HepG2 (cell line): ENCODE measurements at regions not wholly inside any gene's neighbourhood (a gene's known extent, or its start where the extent isn't known, plus 50 kb on each side); places are given as distances from the start of the nearest gene placed in this dataset.

Source experiments
- ATAC-seq: fragments of 200-7000 bp; cut with Tn5 transposase; 3 replicates; pipeline ENCODE4 v1.9.1; 2020; ENCODE audit warnings: mild to moderate bottlenecking, moderate library complexity
- BruUV-seq: library from RNA; stranded (reverse); fragments of 400-500 nt; replicated peaks from 2 replicates; lab custom pipeline; 2021; lab: Mats Ljungman, UMichigan
- CTCF ChIA-PET: fragments of 300-600 bp; formaldehyde crosslinking; extraction: SDS; loops from one replicate; lab custom pipeline; 2021; ENCODE audit warnings: low total read pairs, inconsistent platforms, low intra/inter-chr PET ratio; lab: Yijun Ruan, JAX
- POLR2A ChIA-PET: fragments of 350-600 bp; sonication (Branson Sonifier 250); formaldehyde crosslinking; loops from one replicate; lab custom pipeline; 2020; ENCODE audit warnings: antibody characterized with exemption, inconsistent platforms; lab: Yijun Ruan, JAX
- DNase-seq: peaks from one replicate; pipeline ENCODE4 v3.0.0-alpha.2; 2015; ENCODE audit warnings: low spot score
- FAIRE-seq: peaks from 3 replicates; lab custom pipeline; 2011; peaks lifted over from hg19 to GRCh38; lab: Jason Lieb, UNC
- H2AFZ ChIP-seq: one replicate; pipeline ENCODE4 v1.6.1; 2011; ENCODE audit warnings: low read length, inconsistent platforms
- H3K27ac ChIP-seq: fragments of 300-600 bp; 3 replicates; pipeline ENCODE4 v1.8.0; 2011; ENCODE audit warnings: mixed run types, mild to moderate bottlenecking, mixed read lengths, low read length, inconsistent platforms; ENCODE audit not compliant: insufficient read depth; ENCODE audit errors: extremely low read length
- H3K27me3 ChIP-seq, 2 experiments: fragments of 200-600 bp in 1 of 2; 2 replicates in 1 of 2; 3 replicates in 1 of 2; pipeline versions ENCODE4 v1.6.0 to v1.8.0; 2011; ENCODE audit warnings: low read length in 2 of 2, mild to moderate bottlenecking in 2 of 2, moderate library complexity in 2 of 2, inconsistent platforms in 1 of 2; ENCODE audit not compliant: insufficient read depth in 2 of 2, control insufficient read depth in 1 of 2
- H3K36me3 ChIP-seq, 2 experiments: fragments of 200-600 bp in 1 of 2; replicated peaks in 1 of 2; 2 replicates in 1 of 2; 3 replicates in 1 of 2; pipeline versions ENCODE4 v1.5.1 to v1.8.0; 2011; ENCODE audit warnings: low read length in 2 of 2, inconsistent platforms in 1 of 2; ENCODE audit not compliant: insufficient read depth in 2 of 2, control insufficient read depth in 1 of 2
- H3K4me1 ChIP-seq: 2 replicates; pipeline ENCODE4 v1.5.1; 2012; ENCODE audit warnings: low read length, inconsistent platforms; ENCODE audit not compliant: insufficient read depth
- H3K4me2 ChIP-seq: 2 replicates; pipeline ENCODE4 v1.6.0; 2011; ENCODE audit warnings: low read depth, low read length, inconsistent platforms
- H3K4me3 ChIP-seq, 3 experiments: fragments of 200-600 bp in 1 of 3; sonication (generic), shearing (Covaris generic) in 1 of 3; replicated peaks in 1 of 3; 2 replicates each; pipeline ENCODE4 v1.5.1; 2011 to 2016; ENCODE audit warnings: low read length in 3 of 3, inconsistent platforms in 2 of 3, low read depth in 2 of 3, mild to moderate bottlenecking in 2 of 3, control low read depth in 1 of 3, mixed read lengths in 1 of 3; ENCODE audit not compliant: insufficient read depth in 1 of 3
- H3K79me2 ChIP-seq: one replicate; pipeline ENCODE4 v1.6.1; 2011; ENCODE audit warnings: low read length, inconsistent platforms; ENCODE audit not compliant: insufficient read depth
- H3K9ac ChIP-seq: 2 replicates; pipeline ENCODE4 v1.6.0; 2011; ENCODE audit warnings: mild to moderate bottlenecking, low read depth, low read length, inconsistent platforms; ENCODE audit not compliant: insufficient read depth
- H3K9me3 ChIP-seq: 2 replicates; pipeline ENCODE4 v1.5.1; 2012; ENCODE audit warnings: mild to moderate bottlenecking, low read length
- H4K20me1 ChIP-seq: 2 replicates; pipeline ENCODE4 v1.6.0; 2011; ENCODE audit warnings: inconsistent platforms, mild to moderate bottlenecking, low read length, moderate library complexity; ENCODE audit not compliant: insufficient read depth
- ELF3 ChIP-seq: IDR thresholded peaks from 2 replicates; pipeline ENCODE4 v1.6.1; 2016; ENCODE audit warnings: missing genetic modification reagents, missing compliant biosample characterization
- MED8 ChIP-seq: sonication (generic); formaldehyde crosslinking; IDR thresholded peaks from 2 replicates; pipeline ENCODE4 v1.8.1; 2023; ENCODE audit warnings: mild to moderate bottlenecking, missing genetic modification reagents; ENCODE audit not compliant: insufficient replicate concordance
- MYC ChIP-seq: sonication (generic); formaldehyde crosslinking; IDR thresholded peaks from 2 replicates; pipeline ENCODE4 v1.9.0; 2021; ENCODE audit warnings: missing genetic modification reagents, borderline replicate concordance
- NCOA1 ChIP-seq: sonication (generic); formaldehyde crosslinking; IDR thresholded peaks from 2 replicates; pipeline ENCODE4 v1.9.0; 2021; ENCODE audit warnings: missing genetic modification reagents
- RNF2 ChIP-seq: fragments of 450-650 bp; conservative IDR thresholded peaks from 2 replicates; pipeline ENCODE4 v1.6.1; 2016; ENCODE audit warnings: low read depth
- SALL2 ChIP-seq: sonication (generic); formaldehyde crosslinking; IDR thresholded peaks from 2 replicates; pipeline ENCODE4 v1.8.1; 2023; ENCODE audit warnings: mild to moderate bottlenecking, missing genetic modification reagents, inconsistent platforms
- UBTF ChIP-seq: sonication (generic); formaldehyde crosslinking; IDR thresholded peaks from 2 replicates; pipeline ENCODE4 v1.4.0; 2020; ENCODE audit warnings: mild to moderate bottlenecking, missing genetic modification reagents
- ZNF121 ChIP-seq: sonication (generic); formaldehyde crosslinking; IDR thresholded peaks from 2 replicates; pipeline ENCODE4 v1.5.0; 2020; ENCODE audit warnings: mild to moderate bottlenecking, missing genetic modification reagents
- ZNF629 ChIP-seq: sonication (generic); formaldehyde crosslinking; conservative IDR thresholded peaks from 2 replicates; pipeline ENCODE4 v1.5.0; 2020; ENCODE audit warnings: missing genetic modification reagents
- WGBS: methylation state at CpG from one replicate; pipeline ENCODE4 v1.1.6; 2017; ENCODE audit warnings: low lambda C conversion rate; 5-methylcytosine and 5-hydroxymethylcytosine counted together
- in situ Hi-C: cut with HindIII; loops from 2 replicates; pipeline ENCODE4 v1.10.0; 2017; ENCODE audit warnings: low pct_unique_long_range_greater_than_20kb; ENCODE audit not compliant: extremely low pct_ligation_motif_present
- intact Hi-C: fragments of 100-400 bp; cut with micrococcal nuclease; formaldehyde crosslinking; loops from one replicate; pipeline ENCODE4 v1.10.0; 2022; ENCODE audit not compliant: unreplicated experiment

- FAIRE-seq (no peak), ATAC-seq (no peak), DNase-seq (no peak)
- Histone ChIP-seq H3K27me3 (peaks cover 2 to 21% of the 10 kb centered on the region in 2 experiments; a peak in 3 of 5 replicates), H3K36me3 (no peaks in the 10 kb centered on the region), H3K4me2 (no peak overlapping the region), H3K9me3 (no peaks in the 10 kb centered on the region), H3K27ac (no peak overlapping the region), H4K20me1 (no peaks in the 10 kb centered on the region), H2AFZ (no peak overlapping the region), H3K79me2 (no peaks in the 10 kb centered on the region), H3K4me3 (no peak overlapping the region), H3K4me1 (no peaks in the 10 kb centered on the region), H3K9ac (no peak overlapping the region)
- in situ Hi-C loops: no loop called here
- BruUV-seq: no TSS peak
- ChIA-PET POLR2A (no interaction called here), CTCF (no interaction called here)
- intact Hi-C loops: no loop called here
- WGBS: 100% methylated on average over 1 of the region's 1 CpG
- TF ChIP-seq ZNF121 (CRISPR knock-in tag) (no peak), RNF2 (no peak), SALL2 (CRISPR knock-in tag) (no peak), UBTF (CRISPR knock-in tag) (no peak), ELF3 (no peak), MYC (CRISPR knock-in tag) (no peak)
These were observed 90.1 kb upstream of the FAM136A start for GRCh38 chr2:70391988-70392387.

- no TSS peak for BruUV-seq
- in situ Hi-C loops (no loop called here), intact Hi-C loops (no loop called here)
- no peaks in the 10 kb centered on the region for H3K9me3 ChIP-seq
- no peaks in the 10 kb centered on the region for H3K79me2 ChIP-seq
- H3K4me1 ChIP-seq: no peaks in the 10 kb centered on the region
- H3K27me3 ChIP-seq: peaks cover 2 to 23% of the 10 kb centered on the region in 2 experiments; a peak in 3 of 5 replicates
- ChIA-PET CTCF (no interaction called here), POLR2A (no interaction called here)
- no peak overlapping the region for H2AFZ ChIP-seq
- TF ChIP-seq MED8 (CRISPR knock-in tag): no peak
- peak; percentile 79 for TF ChIP-seq ZNF629 (CRISPR knock-in tag)
- TF ChIP-seq NCOA1 (CRISPR knock-in tag): no peak
- no peaks in the 10 kb centered on the region for H3K36me3 ChIP-seq
- no peak for DNase-seq
- no peaks in the 10 kb centered on the region for H4K20me1 ChIP-seq
- H3K4me2 ChIP-seq: no peak overlapping the region
- no peak for ATAC-seq
- no peak overlapping the region for H3K27ac ChIP-seq
- no peak overlapping the region for H3K9ac ChIP-seq
- no peak overlapping the region for H3K4me3 ChIP-seq
- FAIRE-seq: no peak
These were observed 89.4 kb upstream of the FAM136A start for GRCh38 chr2:70391259-70391658.
